H1 (cell line): ENCODE measurements at regions not wholly inside any gene's neighbourhood (a gene's known extent, or its start where the extent isn't known, plus 50 kb on each side); places are given as distances from the start of the nearest gene placed in this dataset.

Experiments
- CTBP2 ChIP-seq: IDR thresholded peaks from 2 replicates; pipeline ENCODE4 v1.7.0; 2011; ENCODE audit warnings: borderline replicate concordance, mild to moderate bottlenecking, moderate library complexity, mixed read lengths, low read length; ENCODE audit not compliant: insufficient read depth, insufficient read length
- FOSL1 ChIP-seq: IDR thresholded peaks from 2 replicates; pipeline ENCODE4 v1.6.1; 2011; ENCODE audit warnings: mild to moderate bottlenecking, low read depth, low read length, moderate library complexity; ENCODE audit not compliant: insufficient read depth
- NANOG ChIP-seq: IDR thresholded peaks from 2 replicates; pipeline ENCODE4 v1.6.1; 2011; ENCODE audit warnings: low read length, low read depth, mild to moderate bottlenecking, inconsistent platforms; ENCODE audit not compliant: insufficient read depth, poor library complexity, severe bottlenecking
- SIX5 ChIP-seq: IDR thresholded peaks from 2 replicates; pipeline ENCODE4 v1.6.1; 2011; ENCODE audit warnings: mild to moderate bottlenecking, low read depth, low read length
- TAF7 ChIP-seq: optimal IDR thresholded peaks from 2 replicates; pipeline ENCODE3; 2011; ENCODE audit warnings: low read depth, mild to moderate bottlenecking, inconsistent platforms, low read length, moderate library complexity, borderline replicate concordance

GRCh38 chr3:74314696-74315095 lies 299.8 kb downstream of the CNTN3 start (continued):
- TF ChIP-seq TAF7 (no peak), CTBP2 (no peak), FOSL1 (no peak), SIX5 (no peak), NANOG (no peak)
